H1 (cell line): ENCODE measurements at regions not wholly inside any gene's neighbourhood (a gene's known extent, or its start where the extent isn't known, plus 50 kb on each side); places are given as distances from the start of the nearest gene placed in this dataset.

Experiments
- CTCF ChIA-PET: fragments of 300-600 bp; sonication (Branson Sonifier 250); formaldehyde crosslinking; loops from one replicate; lab custom pipeline; 2021; ENCODE audit not compliant: partially characterized antibody; lab: Charles Lee
- POLR2A ChIA-PET: fragments of 300-600 bp; sonication (Branson Sonifier 250); formaldehyde crosslinking; loops from one replicate; lab custom pipeline; 2021; ENCODE audit warnings: inconsistent platforms; ENCODE audit not compliant: partially characterized antibody; lab: Charles Lee
- DNase-seq, 2 experiments: peaks; one replicate each; pipeline versions ENCODE4 v3.0.0 to v3.0.0-alpha.2; 2010 to 2022; ENCODE audit warnings: low spot score in 2 of 2, low read depth in 1 of 2, mixed read lengths in 1 of 2
- FAIRE-seq: peaks from 2 replicates; lab custom pipeline; 2011; peaks lifted over from hg19 to GRCh38; lab: Jason Lieb, UNC
- H2AFZ ChIP-seq: 2 replicates; pipeline ENCODE4 v1.8.1; 2012; ENCODE audit warnings: low read length, inconsistent platforms
- H2AK5ac ChIP-seq: 2 replicates; pipeline ENCODE4 v1.6.1; 2013; ENCODE audit warnings: low read depth, low read length
- H2BK120ac ChIP-seq: replicated peaks from 2 replicates; pipeline ENCODE3; 2013; ENCODE audit warnings: low read depth, low read length, inconsistent platforms
- H2BK12ac ChIP-seq: 2 replicates; pipeline ENCODE4 v1.6.1; 2013; ENCODE audit warnings: low read depth, low read length
- H2BK15ac ChIP-seq: 2 replicates; pipeline ENCODE4 v1.6.1; 2013; ENCODE audit warnings: low read length
- H2BK20ac ChIP-seq: 2 replicates; pipeline ENCODE4 v1.6.1; 2013; ENCODE audit warnings: low read length
- H2BK5ac ChIP-seq: 2 replicates; pipeline ENCODE4 v1.6.1; 2013; ENCODE audit warnings: low read depth, low read length
- H3K14ac ChIP-seq: 2 replicates; pipeline ENCODE4 v1.6.1; 2013; ENCODE audit warnings: inconsistent platforms; ENCODE audit not compliant: insufficient read length
- H3K18ac ChIP-seq: 2 replicates; pipeline ENCODE4 v1.6.1; 2013; ENCODE audit warnings: low read length; ENCODE audit errors: extremely low read depth
- H3K23ac ChIP-seq: 2 replicates; pipeline ENCODE4 v1.6.1; 2013; ENCODE audit warnings: inconsistent platforms; ENCODE audit not compliant: insufficient read length
- H3K23me2 ChIP-seq: 2 replicates; pipeline ENCODE4 v1.6.1; 2013; ENCODE audit warnings: low read depth, low read length
- H3K27ac ChIP-seq: 2 replicates; pipeline ENCODE4 v1.6.1; 2011; ENCODE audit warnings: low read depth, low read length, inconsistent platforms
- H3K27me3 ChIP-seq, 4 experiments: replicated peaks in 1 of 4; 1 replicate in 1 of 4; 2 replicates in 3 of 4; pipeline versions ENCODE4 v1.6.1 to v1.8.1; 2011 to 2013; ENCODE audit warnings: low read length in 3 of 4, mild to moderate bottlenecking in 3 of 4, inconsistent platforms in 2 of 4, mixed read lengths in 2 of 4, moderate library complexity in 1 of 4; ENCODE audit not compliant: control insufficient read depth in 3 of 4, insufficient read depth in 3 of 4; ENCODE audit errors: extremely low read depth in 1 of 4
- H3K36me3 ChIP-seq, 4 experiments: 2 replicates each; pipeline versions ENCODE4 v1.6.1 to v1.8.1; 2011 to 2013; ENCODE audit warnings: mild to moderate bottlenecking in 4 of 4, low read length in 3 of 4, moderate library complexity in 2 of 4, control low read depth in 1 of 4, inconsistent platforms in 1 of 4; ENCODE audit not compliant: insufficient read depth in 4 of 4, control insufficient read depth in 2 of 4
- H3K4ac ChIP-seq: replicated peaks from 2 replicates; pipeline ENCODE3; 2013; ENCODE audit warnings: low read length, low read depth, mixed read lengths, inconsistent platforms; ENCODE audit not compliant: insufficient read length
- H3K4me1 ChIP-seq, 4 experiments: replicated peaks in 1 of 4; 1 replicate in 1 of 4; 2 replicates in 3 of 4; pipeline versions ENCODE4 v1.6.1 to v1.8.1; 2011 to 2013; ENCODE audit warnings: low read length in 3 of 4, inconsistent platforms in 2 of 4, mixed read lengths in 1 of 4; ENCODE audit not compliant: insufficient read depth in 4 of 4, control insufficient read depth in 3 of 4
- H3K4me2 ChIP-seq, 2 experiments: 2 replicates each; pipeline versions ENCODE4 v1.6.1 to v1.8.1; 2011 to 2013; ENCODE audit warnings: low read depth in 2 of 2, low read length in 2 of 2, control low read depth in 1 of 2, inconsistent platforms in 1 of 2, mild to moderate bottlenecking in 1 of 2; ENCODE audit not compliant: insufficient read depth in 1 of 2
- H3K4me3 ChIP-seq, 4 experiments: fragments of 200-600, 300-600 bp in 1 of 4; sonication (generic), shearing (Covaris generic), sonication (Bioruptor Twin) in 1 of 4; 2 replicates each; pipeline versions ENCODE4 v1.5.1 to v1.8.1; 2011 to 2016; ENCODE audit warnings: low read length in 4 of 4, low read depth in 3 of 4, control low read depth in 2 of 4, inconsistent platforms in 2 of 4, mild to moderate bottlenecking in 2 of 4, mixed read lengths in 1 of 4, moderate library complexity in 1 of 4; ENCODE audit not compliant: insufficient read depth in 2 of 4; ENCODE audit errors: extremely low read depth in 1 of 4
- H3K56ac ChIP-seq: replicated peaks from 2 replicates; pipeline ENCODE3; 2013; ENCODE audit warnings: low read depth, mild to moderate bottlenecking, mixed read lengths, low read length, inconsistent platforms; ENCODE audit not compliant: insufficient read length
- H3K79me1 ChIP-seq: 2 replicates; pipeline ENCODE4 v1.6.1; 2013; ENCODE audit warnings: low read depth, low read length, control low read depth
- H3K79me2 ChIP-seq, 2 experiments: 2 replicates each; pipeline versions ENCODE4 v1.6.1 to v1.8.1; 2012 to 2013; ENCODE audit warnings: low read length in 2 of 2, mild to moderate bottlenecking in 2 of 2, inconsistent platforms in 1 of 2; ENCODE audit not compliant: insufficient read depth in 2 of 2, control insufficient read depth in 1 of 2
- H3K9ac ChIP-seq, 4 experiments: replicated peaks in 1 of 4; 1 replicate in 1 of 4; 2 replicates in 3 of 4; pipeline versions ENCODE4 v1.6.1 to v1.8.1; 2011 to 2013; ENCODE audit warnings: low read depth in 3 of 4, low read length in 3 of 4, control low read depth in 2 of 4, mild to moderate bottlenecking in 2 of 4, moderate library complexity in 2 of 4, inconsistent platforms in 1 of 4; ENCODE audit errors: extremely low read depth in 1 of 4
- H3K9me3 ChIP-seq, 2 experiments: 2 replicates each; pipeline versions ENCODE4 v1.6.1 to v1.8.1; 2012 to 2013; ENCODE audit warnings: mild to moderate bottlenecking in 2 of 2, moderate library complexity in 2 of 2, control low read depth in 1 of 2, inconsistent platforms in 1 of 2, low read depth in 1 of 2, low read length in 1 of 2, mixed read lengths in 1 of 2; ENCODE audit not compliant: insufficient read depth in 2 of 2
- H4K20me1 ChIP-seq, 2 experiments: replicated peaks in 1 of 2; 2 replicates each; pipeline versions ENCODE3 to v1.8.1; 2011 to 2013; ENCODE audit warnings: inconsistent platforms in 2 of 2, low read length in 2 of 2, mild to moderate bottlenecking in 1 of 2; ENCODE audit not compliant: insufficient read depth in 2 of 2, control insufficient read depth in 1 of 2
- H4K5ac ChIP-seq: 2 replicates; pipeline ENCODE4 v1.6.1; 2013; ENCODE audit warnings: low read length, low read depth, mixed read lengths, inconsistent platforms; ENCODE audit not compliant: insufficient read length
- H4K8ac ChIP-seq: 2 replicates; pipeline ENCODE4 v1.8.0; 2013; ENCODE audit warnings: mild to moderate bottlenecking, moderate library complexity, low read length, inconsistent platforms; ENCODE audit not compliant: insufficient read depth; ENCODE audit errors: extremely low read depth
- H4K91ac ChIP-seq: replicated peaks from 2 replicates; pipeline ENCODE3; 2013; ENCODE audit warnings: low read length, mixed read lengths, inconsistent platforms; ENCODE audit not compliant: insufficient read length
- KDM5A ChIP-seq: fragments of 200-600 bp; IDR thresholded peaks from 2 replicates; pipeline ENCODE4 v1.7.1; 2012; ENCODE audit warnings: mild to moderate bottlenecking, low read length, inconsistent platforms, mixed read lengths
- SP1 ChIP-seq: IDR thresholded peaks from 2 replicates; pipeline ENCODE4 v1.6.1; 2011; ENCODE audit warnings: low read depth, low read length
- SP4 ChIP-seq: IDR thresholded peaks from 2 replicates; pipeline ENCODE4 v1.6.1; 2012; ENCODE audit warnings: low read length, inconsistent platforms
- TCF12 ChIP-seq: IDR thresholded peaks from 2 replicates; pipeline ENCODE4 v1.6.1; 2011; ENCODE audit warnings: low read depth, mild to moderate bottlenecking, low read length
- TEAD4 ChIP-seq: IDR thresholded peaks from 2 replicates; pipeline ENCODE4 v1.6.1; 2012; ENCODE audit warnings: low read depth, low read length, inconsistent platforms, mixed read lengths
- ZNF274 ChIP-seq: IDR thresholded peaks from 2 replicates; pipeline ENCODE4 v1.7.0; 2012; ENCODE audit warnings: low read length, borderline replicate concordance; ENCODE audit errors: extremely low read depth
- WGBS, 2 experiments: shearing (Covaris generic) in 1 of 2; methylation state at CpG; one replicate each; pipeline versions ENCODE4 v1.1.6 to v1.1.7; 2013 to 2015; ENCODE audit warnings: low lambda C conversion rate in 2 of 2, mixed read lengths in 2 of 2, inconsistent platforms in 1 of 2, low coverage in 1 of 2, missing lambda C conversion rate in 1 of 2; ENCODE audit not compliant: insufficient replicate concordance in 2 of 2, insufficient coverage in 1 of 2, insufficient read length in 1 of 2; ENCODE audit errors: extremely low coverage in 1 of 2, missing lambda C conversion rate in 1 of 2; 5-methylcytosine and 5-hydroxymethylcytosine counted together

DNA sequence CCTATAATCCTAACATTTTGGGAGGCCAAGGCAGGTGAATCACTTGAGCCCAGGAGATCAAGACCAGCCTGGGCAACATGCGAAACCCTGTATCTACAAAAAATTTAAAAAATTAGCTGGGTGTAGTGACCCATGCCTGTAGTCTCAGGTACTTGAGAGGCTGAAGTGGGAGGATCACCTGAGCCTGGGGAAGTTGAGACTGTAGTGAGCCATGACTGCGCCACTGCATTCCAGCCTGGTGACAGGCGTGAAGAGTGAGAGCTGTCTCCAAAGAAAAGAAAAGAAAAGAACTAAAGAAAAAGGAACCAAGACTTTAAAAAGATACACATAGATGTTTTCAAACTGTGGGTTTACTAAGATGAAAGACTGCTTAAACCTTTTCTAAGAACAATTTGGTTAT lies 129.0 kb downstream of the SPCS3 start:
- Histone ChIP-seq H3K79me1 (no peaks in the 10 kb centered on the region), H3K36me3 (no peaks in the 10 kb centered on the region), H4K8ac (no peak overlapping the region), H3K9me3 (no peaks in the 10 kb centered on the region), H3K79me2 (no peaks in the 10 kb centered on the region), H3K9ac (no peak overlapping the region), H3K4me3 (no peak overlapping the region), H2AFZ (no peak overlapping the region), H3K27ac (no peak overlapping the region), H3K14ac (no peak overlapping the region), H3K4me2 (no peak overlapping the region), H3K23me2 (no peaks in the 10 kb centered on the region)
- POLR2A ChIA-PET = no interaction called here
- CTCF ChIA-PET = no interaction called here
- TF ChIP-seq TEAD4 = 0 out of 2 replicates have a peak, but pooled peaks have one; percentile 45
- TF ChIP-seq ZNF274 = no peak
- no peak for TF ChIP-seq TCF12
- TF ChIP-seq KDM5A = no peak
- no peak for TF ChIP-seq SP4
- no peak for TF ChIP-seq SP1
- TF ChIP-seq, all 59 proteins: peak for 1
- H2BK120ac ChIP-seq = no peak overlapping the region
- no peak overlapping the region for H2BK12ac ChIP-seq
- H3K4ac ChIP-seq = no peak overlapping the region
- 96% methylated on average over 3 of the region's 3 CpGs; no CpG with 5 or more reads in 1 of the 2 experiments for WGBS, 2 experiments
- no peak overlapping the region for H4K91ac ChIP-seq
- DNase-seq = no peak
- H2BK20ac ChIP-seq = no peak overlapping the region
- no peak overlapping the region for H4K5ac ChIP-seq
- no peak overlapping the region for H2BK15ac ChIP-seq
- FAIRE-seq = no peak
- H3K27me3 ChIP-seq = no peaks in the 10 kb centered on the region
- H3K18ac ChIP-seq = no peak overlapping the region
- H2AK5ac ChIP-seq = no peak overlapping the region
- no peak overlapping the region for H3K23ac ChIP-seq
- H4K20me1 ChIP-seq = no peaks in the 10 kb centered on the region
- no peaks in the 10 kb centered on the region for H3K4me1 ChIP-seq
- no peak overlapping the region for H3K56ac ChIP-seq
- no peak overlapping the region for H2BK5ac ChIP-seq
